ENCODE measurements at regions not wholly inside any gene's neighbourhood (a gene's known extent, or its start where the extent isn't known, plus 50 kb on each side); places are given as distances from the start of the nearest gene placed in this dataset.
A peak's percentile ranks its signal among the peaks of the same experiment; 100 is the strongest.

DNA sequence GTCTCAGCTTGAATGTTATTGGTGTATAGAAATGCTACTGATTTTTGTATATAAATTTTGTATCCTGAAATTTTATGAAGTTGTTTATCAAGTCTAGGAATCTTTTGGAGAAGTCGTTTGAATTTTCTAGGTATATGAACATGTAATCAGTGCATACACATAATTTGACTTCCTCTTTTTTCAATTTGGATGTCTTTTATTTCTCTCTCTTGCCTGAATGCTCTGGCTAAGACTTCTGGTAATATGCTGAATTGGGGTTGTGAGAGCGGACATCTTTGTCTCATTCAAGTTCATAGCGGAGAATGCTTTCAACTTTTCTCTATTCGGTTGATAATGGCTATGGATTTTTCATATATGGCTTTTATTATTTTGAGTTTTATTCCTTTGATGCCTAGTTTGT is 100.9 kb upstream of the MCTP2 start:
- TF ChIP-seq, protein P1, sequence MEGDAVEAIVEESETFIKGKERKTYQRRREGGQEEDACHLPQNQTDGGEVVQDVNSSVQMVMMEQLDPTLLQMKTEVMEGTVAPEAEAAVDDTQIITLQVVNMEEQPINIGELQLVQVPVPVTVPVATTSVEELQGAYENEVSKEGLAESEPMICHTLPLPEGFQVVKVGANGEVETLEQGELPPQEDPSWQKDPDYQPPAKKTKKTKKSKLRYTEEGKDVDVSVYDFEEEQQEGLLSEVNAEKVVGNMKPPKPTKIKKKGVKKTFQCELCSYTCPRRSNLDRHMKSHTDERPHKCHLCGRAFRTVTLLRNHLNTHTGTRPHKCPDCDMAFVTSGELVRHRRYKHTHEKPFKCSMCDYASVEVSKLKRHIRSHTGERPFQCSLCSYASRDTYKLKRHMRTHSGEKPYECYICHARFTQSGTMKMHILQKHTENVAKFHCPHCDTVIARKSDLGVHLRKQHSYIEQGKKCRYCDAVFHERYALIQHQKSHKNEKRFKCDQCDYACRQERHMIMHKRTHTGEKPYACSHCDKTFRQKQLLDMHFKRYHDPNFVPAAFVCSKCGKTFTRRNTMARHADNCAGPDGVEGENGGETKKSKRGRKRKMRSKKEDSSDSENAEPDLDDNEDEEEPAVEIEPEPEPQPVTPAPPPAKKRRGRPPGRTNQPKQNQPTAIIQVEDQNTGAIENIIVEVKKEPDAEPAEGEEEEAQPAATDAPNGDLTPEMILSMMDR (IDR thresholded peaks at IDR 0.05; ENCODE audit: low read depth, low read length) = no peak
- in situ Hi-C loops (cut with HindIII; ENCODE audit: low sequenced_read_pairs) = no loop called here
- no peak for DNase-seq (ENCODE audit: low read depth, low spot score)
- H3K4me3 ChIP-seq (ENCODE audit: low read depth, low read length) = no peak overlapping the region

DNA sequence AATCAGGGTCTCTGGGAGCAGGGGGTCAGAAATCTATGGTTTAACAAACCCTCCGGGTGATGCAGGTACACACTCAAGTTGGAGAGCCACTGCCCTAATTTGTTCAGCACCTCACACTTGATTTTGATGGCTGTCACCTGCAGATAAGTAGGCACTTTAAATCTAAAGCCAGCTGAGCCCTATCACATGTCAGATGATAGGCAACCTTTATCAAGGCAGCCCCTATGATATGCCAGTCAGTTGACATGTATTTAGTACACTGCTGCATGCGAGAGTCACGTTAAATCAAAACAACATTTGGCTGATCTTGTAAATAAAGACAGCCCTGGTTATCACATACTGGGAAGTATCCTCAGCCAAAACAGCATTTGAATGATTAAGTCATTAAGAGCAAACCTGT is 104.4 kb upstream of the MCTP2 start:
- TF ChIP-seq, protein P1 (IDR thresholded peaks at IDR 0.05; ENCODE audit: low read depth, low read length) = no peak
- H3K4me3 ChIP-seq (ENCODE audit: low read depth, low read length) = no peak overlapping the region
- in situ Hi-C loops (cut with HindIII; ENCODE audit: low sequenced_read_pairs) = no loop called here
- no peak for DNase-seq (ENCODE audit: low read depth, low spot score)

DNA sequence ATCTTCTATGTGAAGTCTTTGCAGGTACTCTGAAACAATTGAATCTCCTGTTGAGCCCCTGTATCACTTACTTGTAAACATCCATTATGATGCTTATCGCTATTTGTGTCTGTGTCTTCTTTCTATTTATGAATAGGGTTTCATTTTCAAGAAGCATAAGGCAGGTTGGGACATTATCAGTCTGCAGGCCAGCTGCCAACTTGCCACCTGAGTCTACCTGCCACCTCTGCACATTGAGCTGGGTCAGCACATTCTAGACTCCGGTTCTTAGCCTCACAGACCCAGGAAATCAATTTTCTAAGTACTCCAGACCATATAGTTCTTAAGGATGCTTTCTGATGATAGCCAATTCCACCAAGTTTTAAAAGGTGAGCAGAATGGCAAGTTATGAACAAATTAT is 105.7 kb upstream of the MCTP2 start:
- TF ChIP-seq, protein P1 (IDR thresholded peaks at IDR 0.05; ENCODE audit: low read depth, low read length) = no peak
- in situ Hi-C loops (cut with HindIII; ENCODE audit: low sequenced_read_pairs) = no loop called here
- DNase-seq (ENCODE audit: low read depth, low spot score) = no peak
- H3K4me3 ChIP-seq (ENCODE audit: low read depth, low read length) = no peak overlapping the region

DNA sequence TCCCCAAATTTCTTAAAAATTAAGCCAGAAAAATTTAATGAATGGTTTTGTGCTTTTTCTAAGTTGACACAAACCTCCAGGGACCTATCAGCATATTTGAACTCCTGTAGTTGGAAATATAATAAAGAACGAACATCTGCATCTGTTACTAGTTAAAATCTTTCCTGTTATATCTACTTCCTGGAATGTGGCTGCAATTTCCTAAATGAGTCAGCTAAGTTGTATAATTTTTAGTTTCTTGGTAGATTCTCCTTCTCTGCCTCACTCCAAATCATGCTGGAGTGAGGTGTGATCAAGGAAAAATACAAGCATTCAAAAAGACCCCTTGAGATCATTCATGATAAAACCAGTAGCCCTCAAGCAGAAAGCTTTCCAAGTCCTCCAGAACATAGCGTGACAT is 106.2 kb upstream of the MCTP2 start:
- TF ChIP-seq, protein P1 (IDR thresholded peaks at IDR 0.05; ENCODE audit: low read depth, low read length) = no peak
- in situ Hi-C loops (cut with HindIII; ENCODE audit: low sequenced_read_pairs) = no loop called here
- peak; percentile 29 for DNase-seq (ENCODE audit: low read depth, low spot score)
- no peak overlapping the region for H3K4me3 ChIP-seq (ENCODE audit: low read depth, low read length)

DNA sequence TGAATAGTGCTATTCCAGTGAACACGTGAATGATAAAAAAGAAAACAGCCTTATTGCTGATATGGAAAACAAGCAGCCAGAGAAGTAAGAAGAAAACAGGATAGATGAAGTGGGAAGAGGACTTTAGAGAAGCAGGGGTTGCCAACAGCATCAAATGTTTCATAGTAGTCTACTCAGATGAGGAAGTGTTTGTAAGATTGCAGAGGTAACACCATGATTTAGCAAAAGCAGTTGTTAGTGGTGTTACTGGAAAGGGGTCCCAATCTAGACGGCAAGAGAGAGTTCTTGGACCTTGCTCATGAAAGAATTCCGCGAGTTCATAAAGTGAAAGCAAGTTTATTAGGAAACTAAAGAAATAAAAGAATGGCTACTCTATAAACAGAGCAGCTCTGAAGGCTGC is 108.8 kb upstream of the MCTP2 start:
- in situ Hi-C loops (cut with HindIII; ENCODE audit: low sequenced_read_pairs) = no loop called here
- no peak overlapping the region for H3K4me3 ChIP-seq (ENCODE audit: low read depth, low read length)
- DNase-seq (ENCODE audit: low read depth, low spot score) = no peak
- TF ChIP-seq, protein P1 (IDR thresholded peaks at IDR 0.05; ENCODE audit: low read depth, low read length) = no peak

DNA sequence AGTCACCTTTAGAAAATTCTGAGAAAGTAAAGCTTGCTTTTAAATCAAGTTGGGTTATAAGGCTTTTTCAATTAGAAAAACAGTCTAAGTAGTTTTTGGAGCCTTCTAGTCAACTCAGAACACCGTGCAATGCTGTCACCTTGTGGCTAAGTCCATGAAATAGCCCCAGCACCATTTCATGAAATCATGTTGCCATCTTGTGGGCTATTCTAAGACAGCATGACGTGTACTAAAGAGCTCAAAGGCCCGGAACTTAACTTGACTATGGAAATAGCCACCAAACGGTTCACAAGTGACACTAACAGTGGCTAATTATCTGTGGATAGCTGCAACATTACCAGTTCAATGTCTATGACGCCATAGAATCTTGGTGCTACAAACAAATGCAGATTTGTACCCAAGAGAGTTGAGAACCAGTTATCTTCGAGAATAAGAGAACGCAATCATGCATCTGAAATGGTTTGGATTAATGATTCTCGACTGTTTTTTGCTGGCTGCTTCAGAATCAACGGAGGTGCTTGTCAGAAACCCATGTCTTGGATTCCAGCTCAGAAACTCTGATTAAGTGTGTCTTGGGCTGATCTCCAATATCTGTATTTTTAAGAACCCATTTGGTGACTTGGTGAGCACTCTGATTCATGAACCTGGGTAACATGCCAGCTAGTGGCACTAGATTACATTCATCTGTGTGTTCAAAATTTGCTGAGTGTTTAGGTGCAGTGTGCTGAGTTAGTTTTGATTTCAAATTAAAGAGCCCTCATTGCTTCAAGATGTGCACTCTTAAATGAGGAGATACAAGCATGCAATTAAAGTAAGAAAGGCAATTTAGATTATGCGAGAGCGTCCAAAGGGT is 111.2 kb upstream of the MCTP2 start:
- TF ChIP-seq, protein P1 (IDR thresholded peaks at IDR 0.05; ENCODE audit: low read depth, low read length) = peak; percentile 94
- in situ Hi-C loops (cut with HindIII; ENCODE audit: low sequenced_read_pairs) = no loop called here
- peak; percentile 91 for DNase-seq (ENCODE audit: low read depth, low spot score)
- H3K4me3 ChIP-seq (ENCODE audit: low read depth, low read length) = no peak overlapping the region
